WERI-Rb-1 (cell line): ENCODE measurements at regions not wholly inside any gene's neighbourhood (a gene's known extent, or its start where the extent isn't known, plus 50 kb on each side); places are given as distances from the start of the nearest gene placed in this dataset.

Experiments
- DNase-seq: peaks from one replicate; pipeline ENCODE4 v3.0.0-alpha.2; 2020
- H3K27ac ChIP-seq: fragments of 250-450 bp; sonication (Bioruptor Pico); 2 replicates; pipeline ENCODE4 v1.5.1; 2020; ENCODE audit warnings: mild to moderate bottlenecking, moderate library complexity
- H3K27me3 ChIP-seq: fragments of 250-450 bp; sonication (Bioruptor Pico); 2 replicates; pipeline ENCODE4 v1.5.1; 2021; ENCODE audit warnings: mild to moderate bottlenecking, low read depth, moderate library complexity; ENCODE audit not compliant: insufficient read depth, severe bottlenecking
- H3K36me3 ChIP-seq: fragments of 250-450 bp; sonication (Bioruptor Pico); 2 replicates; pipeline ENCODE4 v1.5.1; 2020; ENCODE audit warnings: mild to moderate bottlenecking, moderate library complexity
- H3K4me3 ChIP-seq: 2 replicates; pipeline ENCODE4 v1.5.1; 2011; ENCODE audit warnings: low read depth, mild to moderate bottlenecking, control low read depth, low read length
- H3K9me3 ChIP-seq: fragments of 250-450 bp; sonication (Bioruptor Pico); 2 replicates; pipeline ENCODE4 v1.5.1; 2021; ENCODE audit warnings: mild to moderate bottlenecking, moderate library complexity; ENCODE audit not compliant: severe bottlenecking
- CTCF ChIP-seq: IDR thresholded peaks from 2 replicates; pipeline ENCODE4 v1.5.1; 2011; ENCODE audit warnings: low read depth, mild to moderate bottlenecking, control low read depth, inconsistent platforms, low read length

DNA sequence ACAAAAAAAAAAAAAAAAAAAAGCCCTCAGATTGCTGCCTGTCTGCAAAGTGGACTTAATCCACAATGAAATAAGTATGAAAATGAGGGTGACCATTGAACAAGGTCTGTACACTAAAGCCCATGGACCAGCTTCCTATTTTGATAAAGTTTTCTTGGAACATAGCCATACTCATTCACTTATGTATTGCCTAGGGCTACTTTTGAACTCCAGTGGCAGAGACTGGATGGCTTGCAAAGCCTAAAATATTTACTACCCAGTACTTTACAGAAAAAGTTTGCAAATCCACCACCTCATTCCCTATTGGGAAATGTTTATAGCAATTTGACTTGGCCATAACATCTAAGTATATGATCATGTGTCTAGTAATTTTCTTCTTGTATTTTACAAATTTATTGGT is 481.7 kb downstream of the NAF1 start:
- H3K9me3 ChIP-seq: no peaks in the 10 kb centered on the region
- H3K27me3 ChIP-seq: no peaks in the 10 kb centered on the region
- no peak for TF ChIP-seq CTCF
- no peaks in the 10 kb centered on the region for H3K36me3 ChIP-seq
- no peak overlapping the region for H3K4me3 ChIP-seq
- no peak for DNase-seq
- H3K27ac ChIP-seq: no peak overlapping the region

- H3K27me3 ChIP-seq: no peaks in the 10 kb centered on the region
- no peak for TF ChIP-seq CTCF
- H3K27ac ChIP-seq: no peak overlapping the region
- no peak overlapping the region for H3K4me3 ChIP-seq
- no peak for DNase-seq
- H3K36me3 ChIP-seq: no peaks in the 10 kb centered on the region
- H3K9me3 ChIP-seq: no peaks in the 10 kb centered on the region
These were observed 482.4 kb downstream of the NAF1 start for GRCh38 chr4:162684371-162684700.

DNA sequence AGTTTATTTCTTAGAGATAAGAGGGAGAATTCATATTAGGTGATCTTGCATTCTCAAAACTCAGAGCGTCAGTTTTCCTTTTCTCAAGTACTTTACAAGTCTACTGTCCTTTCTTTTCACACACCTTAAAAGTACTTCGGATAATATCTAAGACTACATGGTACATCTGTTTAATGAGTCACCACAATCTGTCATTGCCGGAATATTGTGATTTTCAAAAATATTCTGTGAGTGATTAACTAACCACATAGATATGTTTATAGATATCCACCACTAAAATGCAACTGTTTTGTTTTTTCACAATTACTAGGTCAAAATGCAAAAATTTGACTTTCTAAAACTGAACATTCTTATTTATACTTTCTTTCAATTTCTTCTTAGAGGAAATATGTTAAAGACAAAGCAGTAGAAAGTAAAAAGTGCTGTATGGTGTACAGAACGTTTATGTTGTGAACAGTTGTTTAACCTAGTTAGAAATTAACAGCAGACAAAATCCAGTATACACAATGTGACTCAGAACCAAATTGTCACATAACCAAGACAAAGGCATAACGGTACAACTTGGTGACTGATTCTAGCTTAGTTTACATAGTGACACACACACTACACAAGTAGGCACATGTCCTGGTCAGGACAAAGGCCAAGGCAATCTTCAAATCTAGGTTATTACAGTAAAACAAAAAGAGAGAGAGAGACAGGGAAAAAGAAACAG is 482.9 kb downstream of the NAF1 start:
- H3K36me3 ChIP-seq: no peaks in the 10 kb centered on the region
- no peak overlapping the region for H3K27ac ChIP-seq
- peaks cover 3% of the 10 kb centered on the region for H3K9me3 ChIP-seq
- DNase-seq: no peak
- TF ChIP-seq CTCF: no peak
- no peaks in the 10 kb centered on the region for H3K27me3 ChIP-seq
- H3K4me3 ChIP-seq: no peak overlapping the region

DNA sequence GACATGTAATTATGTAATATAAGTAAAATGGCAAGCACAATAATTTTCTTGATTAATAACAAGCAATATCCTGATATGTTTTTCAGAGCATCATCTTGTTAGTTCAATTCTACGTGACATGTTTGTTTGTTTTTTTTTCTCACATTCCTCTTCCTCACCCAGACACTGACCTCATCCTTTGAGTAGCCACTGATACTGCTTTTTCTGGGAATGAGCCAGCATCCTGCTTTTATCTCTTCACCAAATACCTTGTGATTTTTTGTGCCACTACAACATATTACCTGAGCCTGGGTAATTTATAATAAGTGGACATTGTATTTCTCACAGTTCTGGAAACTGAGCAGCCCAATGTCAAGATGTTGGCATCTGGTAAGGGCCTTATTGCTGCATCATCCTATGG is 484.0 kb downstream of the NAF1 start:
- Histone ChIP-seq H3K27me3 (no peaks in the 10 kb centered on the region), H3K9me3 (peaks cover 3% of the 10 kb centered on the region), H3K27ac (no peak overlapping the region), H3K4me3 (no peak overlapping the region), H3K36me3 (no peaks in the 10 kb centered on the region)
- DNase-seq: no peak
- no peak for TF ChIP-seq CTCF

GRCh38 chr4:162681212-162681611 is 485.5 kb downstream of the NAF1 start:
- DNase-seq: no peak
- Histone ChIP-seq H3K27ac (no peak overlapping the region), H3K27me3 (no peaks in the 10 kb centered on the region), H3K9me3 (peaks cover 3% of the 10 kb centered on the region), H3K4me3 (no peak overlapping the region), H3K36me3 (no peaks in the 10 kb centered on the region)
- TF ChIP-seq CTCF: no peak

DNA sequence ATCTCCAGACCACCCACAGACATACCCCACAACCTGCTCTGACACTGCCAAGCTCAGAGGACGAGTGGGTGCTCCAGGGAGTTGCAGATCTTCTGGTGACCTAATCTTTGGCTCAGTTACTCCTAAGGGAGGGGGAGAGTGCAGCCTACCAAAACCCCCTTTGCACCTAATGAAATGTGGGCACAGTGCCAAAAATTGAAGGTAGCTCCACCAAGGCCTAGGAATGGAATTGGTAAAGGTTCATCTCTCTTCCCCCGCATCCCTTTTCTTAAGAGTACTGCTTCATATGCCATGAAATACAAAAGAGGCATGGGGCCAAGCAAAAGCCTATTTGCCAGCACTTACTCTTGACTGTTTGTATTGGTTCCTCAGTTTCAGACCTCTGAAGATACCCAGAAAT is 491.0 kb downstream of the NAF1 start:
- no peak for TF ChIP-seq CTCF
- Histone ChIP-seq H3K4me3 (no peak overlapping the region), H3K27me3 (no peaks in the 10 kb centered on the region), H3K36me3 (no peaks in the 10 kb centered on the region), H3K27ac (no peak overlapping the region), H3K9me3 (peaks cover 3% of the 10 kb centered on the region)
- DNase-seq: no peak
